ENCODE measurements at regions not wholly inside any gene's neighbourhood (a gene's known extent, or its start where the extent isn't known, plus 50 kb on each side); places are given as distances from the start of the nearest gene placed in this dataset.

GRCh38 chr20:40532103-40532502, 156.9 kb downstream of the MAFB start:
- TF ChIP-seq, protein P1, sequence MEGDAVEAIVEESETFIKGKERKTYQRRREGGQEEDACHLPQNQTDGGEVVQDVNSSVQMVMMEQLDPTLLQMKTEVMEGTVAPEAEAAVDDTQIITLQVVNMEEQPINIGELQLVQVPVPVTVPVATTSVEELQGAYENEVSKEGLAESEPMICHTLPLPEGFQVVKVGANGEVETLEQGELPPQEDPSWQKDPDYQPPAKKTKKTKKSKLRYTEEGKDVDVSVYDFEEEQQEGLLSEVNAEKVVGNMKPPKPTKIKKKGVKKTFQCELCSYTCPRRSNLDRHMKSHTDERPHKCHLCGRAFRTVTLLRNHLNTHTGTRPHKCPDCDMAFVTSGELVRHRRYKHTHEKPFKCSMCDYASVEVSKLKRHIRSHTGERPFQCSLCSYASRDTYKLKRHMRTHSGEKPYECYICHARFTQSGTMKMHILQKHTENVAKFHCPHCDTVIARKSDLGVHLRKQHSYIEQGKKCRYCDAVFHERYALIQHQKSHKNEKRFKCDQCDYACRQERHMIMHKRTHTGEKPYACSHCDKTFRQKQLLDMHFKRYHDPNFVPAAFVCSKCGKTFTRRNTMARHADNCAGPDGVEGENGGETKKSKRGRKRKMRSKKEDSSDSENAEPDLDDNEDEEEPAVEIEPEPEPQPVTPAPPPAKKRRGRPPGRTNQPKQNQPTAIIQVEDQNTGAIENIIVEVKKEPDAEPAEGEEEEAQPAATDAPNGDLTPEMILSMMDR (IDR thresholded peaks at IDR 0.05; ENCODE audit: low read depth, low read length) = peak; percentile 11
- DNase-seq (ENCODE audit: extremely low read depth, low read depth) = no peak

- no peak for DNase-seq (ENCODE audit: extremely low read depth, low read depth)
- TF ChIP-seq, protein P1 (IDR thresholded peaks at IDR 0.05; ENCODE audit: low read depth, low read length) = no peak
These were observed 163.7 kb downstream of the MAFB start for GRCh38 chr20:40525351-40525750.

DNA sequence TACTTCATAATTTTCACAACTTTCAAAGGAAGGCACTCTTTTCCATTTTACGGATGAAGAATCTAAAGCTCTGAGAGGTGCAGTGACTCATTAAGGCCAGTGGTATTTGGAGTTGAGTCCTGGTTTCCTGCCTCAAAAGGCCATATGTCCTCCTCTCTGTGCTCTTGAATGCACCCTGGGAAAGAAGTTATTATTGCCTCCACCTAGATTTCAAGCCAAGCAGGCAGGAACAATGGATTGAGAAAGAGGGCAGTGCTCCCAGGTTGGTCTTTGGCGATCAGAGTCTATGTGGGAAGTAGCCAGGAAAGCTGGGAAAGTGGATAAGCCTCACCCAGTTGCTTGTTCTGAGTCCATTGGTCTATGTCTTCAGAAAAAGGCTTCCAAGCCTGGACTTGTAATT, 165.0 kb downstream of the MAFB start:
- TF ChIP-seq, protein P1 (IDR thresholded peaks at IDR 0.05; ENCODE audit: low read depth, low read length) = no peak
- no peak for DNase-seq (ENCODE audit: extremely low read depth, low read depth)

DNA sequence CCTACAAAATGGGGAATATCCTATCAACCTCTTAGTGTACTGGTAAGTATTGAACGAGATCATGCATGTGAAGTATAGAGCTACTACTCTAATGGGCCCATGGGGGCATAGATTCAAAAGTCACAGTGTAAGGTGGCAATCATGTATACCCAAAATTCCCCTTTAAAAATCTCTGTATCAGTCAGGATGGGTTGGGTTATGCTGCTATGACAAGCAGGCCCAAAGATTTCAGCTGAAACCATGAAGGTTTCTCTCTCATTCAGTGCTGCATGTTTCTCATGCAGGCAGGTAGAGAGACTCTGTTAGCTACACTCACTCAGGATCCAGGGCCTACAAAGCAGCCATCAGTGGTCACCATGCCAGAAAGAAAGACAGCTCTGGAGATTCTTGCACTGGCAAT, 166.6 kb downstream of the MAFB start:
- TF ChIP-seq, protein P1 (IDR thresholded peaks at IDR 0.05; ENCODE audit: low read depth, low read length) = no peak
- DNase-seq (ENCODE audit: extremely low read depth, low read depth) = no peak

- no peak for DNase-seq (ENCODE audit: extremely low read depth, low read depth)
- TF ChIP-seq, protein P1 (IDR thresholded peaks at IDR 0.05; ENCODE audit: low read depth, low read length) = no peak
These were observed 167.1 kb downstream of the MAFB start for GRCh38 chr20:40521962-40522361.

- TF ChIP-seq, protein P1 (IDR thresholded peaks at IDR 0.05; ENCODE audit: low read depth, low read length) = no peak
- DNase-seq (ENCODE audit: extremely low read depth, low read depth) = no peak
These were observed 169.1 kb downstream of the MAFB start for GRCh38 chr20:40519918-40520317.

- TF ChIP-seq, protein P1 (IDR thresholded peaks at IDR 0.05; ENCODE audit: low read depth, low read length) = no peak
- DNase-seq (ENCODE audit: extremely low read depth, low read depth) = no peak
These were observed 176.0 kb downstream of the MAFB start for GRCh38 chr20:40512994-40513393.
